Fibroblast of lung (primary cell): ENCODE measurements at regions not wholly inside any gene's neighbourhood (a gene's known extent, or its start where the extent isn't known, plus 50 kb on each side); places are given as distances from the start of the nearest gene placed in this dataset.

Source experiments
- DNase-seq, 2 donors: peaks; one replicate each; pipeline versions ENCODE4 v3.0.0 to v3.0.0-alpha.2; 2010; ENCODE audit warnings: low read depth in 2 of 2
- H2AFZ ChIP-seq: 2 replicates; pipeline ENCODE4 v1.5.1; 2012; ENCODE audit warnings: low read length, control low read depth, inconsistent platforms
- H3K27ac ChIP-seq: 2 replicates; pipeline ENCODE4 v1.5.1; 2011; ENCODE audit warnings: low read length, control low read depth; ENCODE audit not compliant: insufficient read depth
- H3K27me3 ChIP-seq: 2 replicates; pipeline ENCODE4 v1.5.1; 2011; ENCODE audit warnings: mild to moderate bottlenecking, low read length; ENCODE audit not compliant: control insufficient read depth, insufficient read depth
- H3K36me3 ChIP-seq: 2 replicates; pipeline ENCODE4 v1.5.1; 2011; ENCODE audit warnings: low read length; ENCODE audit not compliant: control insufficient read depth, insufficient read depth
- H3K4me1 ChIP-seq: 2 replicates; pipeline ENCODE4 v1.5.1; 2011; ENCODE audit warnings: low read length; ENCODE audit not compliant: control insufficient read depth, insufficient read depth; ENCODE audit errors: extremely low read depth
- H3K4me2 ChIP-seq: 2 replicates; pipeline ENCODE4 v1.5.1; 2011; ENCODE audit warnings: low read length, control low read depth; ENCODE audit not compliant: insufficient read depth; ENCODE audit errors: extremely low read depth
- H3K4me3 ChIP-seq, 4 experiments: fragments of 200-600 bp in 1 of 4; sonication (generic) in 1 of 4; replicated peaks in 1 of 4; 2 replicates each; pipeline ENCODE4 v1.5.1; 2011 to 2016; ENCODE audit warnings: low read length in 4 of 4, low read depth in 3 of 4, mild to moderate bottlenecking in 3 of 4, control low read depth in 2 of 4, inconsistent platforms in 1 of 4, mixed read lengths in 1 of 4; ENCODE audit not compliant: insufficient read depth in 1 of 4; ENCODE audit errors: control extremely low read depth in 1 of 4
- H3K79me2 ChIP-seq: 2 replicates; pipeline ENCODE4 v1.5.1; 2012; ENCODE audit warnings: mild to moderate bottlenecking, low read length, inconsistent platforms; ENCODE audit not compliant: control insufficient read depth, insufficient read depth
- H3K9ac ChIP-seq: 2 replicates; pipeline ENCODE4 v1.5.1; 2011; ENCODE audit warnings: mild to moderate bottlenecking, low read length, control low read depth; ENCODE audit not compliant: insufficient read depth
- H3K9me3 ChIP-seq: 2 replicates; pipeline ENCODE4 v1.5.1; 2012; ENCODE audit warnings: low read depth, low read length; ENCODE audit not compliant: control insufficient read depth, insufficient read depth
- H4K20me1 ChIP-seq: 2 replicates; pipeline ENCODE4 v1.5.1; 2011; ENCODE audit warnings: low read length; ENCODE audit not compliant: control insufficient read depth, insufficient read depth; ENCODE audit errors: extremely low read depth
- EZH2 ChIP-seq: IDR thresholded peaks from 2 replicates; pipeline ENCODE4 v1.5.1; 2012; ENCODE audit warnings: low read length, control low read depth, mild to moderate bottlenecking; ENCODE audit errors: missing control alignments
- TF ChIP-seq, protein P1 (sequence below), 2 donors: IDR thresholded peaks in 1 of 2; conservative IDR thresholded peaks in 1 of 2; 1 replicate in 1 of 2; 2 replicates in 1 of 2; pipeline ENCODE4 v1.5.1; 2011 to 2012; ENCODE audit warnings: low read length in 2 of 2, control low read depth in 1 of 2, inconsistent platforms in 1 of 2, low read depth in 1 of 2, mild to moderate bottlenecking in 1 of 2

GRCh38 chr7:116361767-116362166 lies 137.8 kb upstream of the CAV2 start:
- no peaks in the 10 kb centered on the region for H3K36me3 ChIP-seq
- no peak overlapping the region for H3K27ac ChIP-seq
- H3K9ac ChIP-seq: no peak overlapping the region
- no peaks in the 10 kb centered on the region for H3K27me3 ChIP-seq
- peaks cover 5% of the 10 kb centered on the region for H3K4me1 ChIP-seq
- no peaks in the 10 kb centered on the region for H4K20me1 ChIP-seq
- H3K4me3 ChIP-seq: no peak overlapping the region
- no peak for TF ChIP-seq EZH2
- TF ChIP-seq, protein P1, sequence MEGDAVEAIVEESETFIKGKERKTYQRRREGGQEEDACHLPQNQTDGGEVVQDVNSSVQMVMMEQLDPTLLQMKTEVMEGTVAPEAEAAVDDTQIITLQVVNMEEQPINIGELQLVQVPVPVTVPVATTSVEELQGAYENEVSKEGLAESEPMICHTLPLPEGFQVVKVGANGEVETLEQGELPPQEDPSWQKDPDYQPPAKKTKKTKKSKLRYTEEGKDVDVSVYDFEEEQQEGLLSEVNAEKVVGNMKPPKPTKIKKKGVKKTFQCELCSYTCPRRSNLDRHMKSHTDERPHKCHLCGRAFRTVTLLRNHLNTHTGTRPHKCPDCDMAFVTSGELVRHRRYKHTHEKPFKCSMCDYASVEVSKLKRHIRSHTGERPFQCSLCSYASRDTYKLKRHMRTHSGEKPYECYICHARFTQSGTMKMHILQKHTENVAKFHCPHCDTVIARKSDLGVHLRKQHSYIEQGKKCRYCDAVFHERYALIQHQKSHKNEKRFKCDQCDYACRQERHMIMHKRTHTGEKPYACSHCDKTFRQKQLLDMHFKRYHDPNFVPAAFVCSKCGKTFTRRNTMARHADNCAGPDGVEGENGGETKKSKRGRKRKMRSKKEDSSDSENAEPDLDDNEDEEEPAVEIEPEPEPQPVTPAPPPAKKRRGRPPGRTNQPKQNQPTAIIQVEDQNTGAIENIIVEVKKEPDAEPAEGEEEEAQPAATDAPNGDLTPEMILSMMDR (conservative IDR thresholded peaks at IDR 0.05 in 1 of 2, IDR thresholded peaks at IDR 0.05 in 1 of 2; ENCODE audit: low read depth in 1 of 2, low read length in 2 of 2): no peak
- no peak for DNase-seq
- no peaks in the 10 kb centered on the region for H3K9me3 ChIP-seq
- H3K4me2 ChIP-seq: no peak overlapping the region
- no peak overlapping the region for H2AFZ ChIP-seq
- H3K79me2 ChIP-seq: no peaks in the 10 kb centered on the region

DNA sequence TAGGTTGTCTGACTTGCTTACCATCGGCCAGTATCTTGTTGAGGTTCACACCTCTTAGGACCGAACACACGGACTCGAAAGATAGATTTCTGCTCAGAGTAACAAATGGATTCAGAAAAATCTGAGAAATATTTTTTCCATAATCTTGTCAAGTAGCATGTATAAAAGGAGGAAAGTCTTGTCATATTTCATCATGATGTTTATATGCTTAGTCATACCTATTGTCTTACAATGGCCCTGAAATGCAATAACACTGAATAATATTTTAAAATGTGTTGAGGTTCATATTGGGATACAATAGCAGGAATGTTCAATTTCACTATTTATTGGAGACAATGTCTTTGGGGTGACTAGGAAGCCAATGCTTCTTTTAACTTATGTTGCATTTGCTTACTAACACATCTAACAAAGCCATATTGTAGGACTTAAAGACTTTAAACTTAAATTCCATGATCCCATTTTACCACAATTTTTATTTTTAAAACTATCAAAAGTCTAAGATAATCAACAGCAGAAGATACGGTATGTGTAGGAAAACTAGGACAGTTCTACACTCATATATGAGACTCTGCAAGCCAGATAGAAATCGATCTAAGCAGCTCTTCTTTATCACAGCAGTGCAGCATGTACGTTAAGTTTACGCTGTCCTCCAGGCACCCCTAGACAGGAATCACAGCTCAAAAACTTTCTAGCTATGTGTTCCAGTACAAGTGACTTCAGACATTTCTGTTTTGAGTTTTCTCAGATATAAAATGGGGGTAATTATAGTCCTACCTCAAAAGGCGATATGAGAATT lies 135.7 kb upstream of the CAV2 start:
- Histone ChIP-seq H3K4me1 (no peaks in the 10 kb centered on the region), H3K9me3 (no peaks in the 10 kb centered on the region), H3K4me3 (no peak overlapping the region), H4K20me1 (no peaks in the 10 kb centered on the region), H3K36me3 (no peaks in the 10 kb centered on the region), H3K27ac (no peak overlapping the region), H2AFZ (no peak overlapping the region), H3K79me2 (no peaks in the 10 kb centered on the region), H3K4me2 (no peak overlapping the region), H3K9ac (no peak overlapping the region), H3K27me3 (no peaks in the 10 kb centered on the region)
- TF ChIP-seq, protein P1 (conservative IDR thresholded peaks at IDR 0.05 in 1 of 2, IDR thresholded peaks at IDR 0.05 in 1 of 2; ENCODE audit: low read depth in 1 of 2, low read length in 2 of 2): no peak
- TF ChIP-seq EZH2: no peak
- no peak for DNase-seq

GRCh38 chr7:116364469-116364868 lies 135.1 kb upstream of the CAV2 start:
- H3K4me1 ChIP-seq: no peaks in the 10 kb centered on the region
- no peaks in the 10 kb centered on the region for H4K20me1 ChIP-seq
- no peak for DNase-seq
- H3K9ac ChIP-seq: no peak overlapping the region
- TF ChIP-seq, protein P1 (conservative IDR thresholded peaks at IDR 0.05 in 1 of 2, IDR thresholded peaks at IDR 0.05 in 1 of 2; ENCODE audit: low read depth in 1 of 2, low read length in 2 of 2): no peak
- H3K9me3 ChIP-seq: no peaks in the 10 kb centered on the region
- no peak overlapping the region for H3K27ac ChIP-seq
- no peak overlapping the region for H2AFZ ChIP-seq
- H3K36me3 ChIP-seq: no peaks in the 10 kb centered on the region
- no peak overlapping the region for H3K4me3 ChIP-seq
- no peaks in the 10 kb centered on the region for H3K27me3 ChIP-seq
- no peak overlapping the region for H3K4me2 ChIP-seq
- no peaks in the 10 kb centered on the region for H3K79me2 ChIP-seq
